Ovary (tissue), 3 donors: ENCODE measurements at regions not wholly inside any gene's neighbourhood (a gene's known extent, or its start where the extent isn't known, plus 50 kb on each side); places are given as distances from the start of the nearest gene placed in this dataset.

Experiments used
- POLR2A ChIP-seq: fragments of 450-650 bp; IDR thresholded peaks from one replicate; pipeline ENCODE4 v1.6.1; 2017; ENCODE audit warnings: antibody characterized with exemption, mild to moderate bottlenecking, moderate library complexity
- TF ChIP-seq, protein P1 (sequence below), 3 donors: fragments of 450-650 bp in 2 of 3; fragments of 200-600 bp in 1 of 3; IDR thresholded peaks; one replicate each; pipeline versions ENCODE4 v1.5.1 to v1.8.0; 2016 to 2022; ENCODE audit warnings: antibody characterized with exemption in 3 of 3, mild to moderate bottlenecking in 1 of 3
- donor health status: DM: no; HTN: no; CAD: no.

DNA sequence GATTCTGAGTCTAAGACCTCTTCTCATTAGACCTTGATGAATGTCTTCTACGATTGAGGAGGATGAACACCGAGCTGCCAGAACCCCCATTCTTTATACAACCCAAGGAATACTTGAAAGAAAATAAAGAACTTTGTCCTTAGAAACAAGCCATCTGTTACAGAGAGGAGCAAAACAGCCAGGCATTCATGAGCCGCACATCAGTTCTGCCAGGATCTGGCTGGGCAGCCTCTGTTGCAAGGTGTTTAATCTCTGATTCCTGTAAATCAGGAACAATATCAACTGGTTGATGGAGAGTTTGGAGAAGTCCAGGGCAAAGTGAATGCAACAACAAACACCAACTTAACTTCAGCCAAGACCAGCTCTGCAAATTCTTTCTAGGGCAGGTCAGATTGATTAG, 165.5 kb upstream of the DMAC1 start:
- TF ChIP-seq POLR2A = no peak
- TF ChIP-seq, protein P1, sequence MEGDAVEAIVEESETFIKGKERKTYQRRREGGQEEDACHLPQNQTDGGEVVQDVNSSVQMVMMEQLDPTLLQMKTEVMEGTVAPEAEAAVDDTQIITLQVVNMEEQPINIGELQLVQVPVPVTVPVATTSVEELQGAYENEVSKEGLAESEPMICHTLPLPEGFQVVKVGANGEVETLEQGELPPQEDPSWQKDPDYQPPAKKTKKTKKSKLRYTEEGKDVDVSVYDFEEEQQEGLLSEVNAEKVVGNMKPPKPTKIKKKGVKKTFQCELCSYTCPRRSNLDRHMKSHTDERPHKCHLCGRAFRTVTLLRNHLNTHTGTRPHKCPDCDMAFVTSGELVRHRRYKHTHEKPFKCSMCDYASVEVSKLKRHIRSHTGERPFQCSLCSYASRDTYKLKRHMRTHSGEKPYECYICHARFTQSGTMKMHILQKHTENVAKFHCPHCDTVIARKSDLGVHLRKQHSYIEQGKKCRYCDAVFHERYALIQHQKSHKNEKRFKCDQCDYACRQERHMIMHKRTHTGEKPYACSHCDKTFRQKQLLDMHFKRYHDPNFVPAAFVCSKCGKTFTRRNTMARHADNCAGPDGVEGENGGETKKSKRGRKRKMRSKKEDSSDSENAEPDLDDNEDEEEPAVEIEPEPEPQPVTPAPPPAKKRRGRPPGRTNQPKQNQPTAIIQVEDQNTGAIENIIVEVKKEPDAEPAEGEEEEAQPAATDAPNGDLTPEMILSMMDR (IDR thresholded peaks at IDR 0.05) = no peak
